ENCODE measurements at regions not wholly inside any gene's neighbourhood (a gene's known extent, or its start where the extent isn't known, plus 50 kb on each side); places are given as distances from the start of the nearest gene placed in this dataset.

DNA sequence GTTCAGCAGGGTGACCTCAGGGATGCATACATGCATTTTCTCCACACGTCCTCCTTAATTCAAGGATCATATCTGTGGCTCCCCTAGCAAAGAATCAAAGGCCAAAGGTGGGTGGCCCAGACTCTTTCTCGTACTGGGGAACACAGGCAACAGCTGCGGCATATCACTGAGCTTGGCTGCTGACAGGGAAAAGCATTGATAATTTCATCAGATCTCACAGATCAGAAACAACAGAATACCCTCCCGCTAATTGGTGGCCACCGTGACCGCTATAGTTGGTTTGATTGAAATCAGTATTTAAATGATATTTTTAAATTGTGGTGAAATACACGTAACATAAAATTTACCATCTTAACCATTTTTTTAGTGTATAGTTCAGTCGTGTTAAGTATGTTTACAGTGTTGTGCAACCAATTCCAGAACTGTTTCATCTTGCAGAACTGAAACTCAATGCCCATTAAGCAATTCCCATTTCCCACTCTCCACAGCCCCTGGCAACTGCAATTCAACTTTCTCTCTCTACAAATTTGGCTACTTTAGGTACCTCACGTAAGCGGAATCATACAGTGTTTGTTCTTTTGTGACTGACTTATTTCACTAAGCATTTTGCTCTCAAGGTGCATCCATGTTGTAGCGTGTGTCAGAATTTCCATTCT is 74.7 kb upstream of the TMEM170B start (continued):
- TF ChIP-seq, protein P1, sequence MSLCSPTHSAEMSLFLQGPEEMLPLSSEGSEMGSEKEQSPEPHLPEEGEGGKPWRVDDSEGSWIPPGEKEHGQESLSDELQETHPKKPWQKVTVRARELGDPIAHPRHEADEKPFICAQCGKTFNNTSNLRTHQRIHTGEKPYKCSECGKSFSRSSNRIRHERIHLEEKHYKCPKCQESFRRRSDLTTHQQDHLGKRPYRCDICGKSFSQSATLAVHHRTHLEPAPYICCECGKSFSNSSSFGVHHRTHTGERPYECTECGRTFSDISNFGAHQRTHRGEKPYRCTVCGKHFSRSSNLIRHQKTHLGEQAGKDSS (CRISPR knock-in tag; IDR thresholded peaks at IDR 0.05; ENCODE audit: borderline replicate concordance, low read depth), result no peak
- no peak for TF ChIP-seq ZSCAN22 (CRISPR knock-in tag; IDR thresholded peaks at IDR 0.05)
- TF ChIP-seq DR1 (CRISPR knock-in tag; IDR thresholded peaks at IDR 0.05), result no peak
- no peak for TF ChIP-seq ZNF784 (CRISPR knock-in tag; IDR thresholded peaks at IDR 0.05; ENCODE audit: borderline replicate concordance)
- TF ChIP-seq REL (CRISPR knock-in tag; conservative IDR thresholded peaks at IDR 0.05), result no peak
- no peak for TF ChIP-seq HHEX (CRISPR knock-in tag; IDR thresholded peaks at IDR 0.05)
- TF ChIP-seq ZNF333 (CRISPR knock-in tag; IDR thresholded peaks at IDR 0.05; ENCODE audit: borderline replicate concordance), result no peak
- TF ChIP-seq SIN3B (IDR thresholded peaks at IDR 0.05; ENCODE audit: low read length), result no peak
- no peak for TF ChIP-seq ZSCAN30 (CRISPR knock-in tag; IDR thresholded peaks at IDR 0.05)
- no peak for TF ChIP-seq ZNF780A (CRISPR knock-in tag; IDR thresholded peaks at IDR 0.05)
- peak; percentile 67 for TF ChIP-seq BCL6 (CRISPR knock-in tag; IDR thresholded peaks at IDR 0.05)
- TF ChIP-seq MBNL3 (CRISPR knock-in tag; conservative IDR thresholded peaks at IDR 0.05), result no peak
- TF ChIP-seq ZNF460 (CRISPR knock-in tag; IDR thresholded peaks at IDR 0.05; ENCODE audit: borderline replicate concordance), result no peak
- no peak for TF ChIP-seq ZNF33A (CRISPR knock-in tag; IDR thresholded peaks at IDR 0.05; ENCODE audit: borderline replicate concordance)
- TF ChIP-seq, protein P2, sequence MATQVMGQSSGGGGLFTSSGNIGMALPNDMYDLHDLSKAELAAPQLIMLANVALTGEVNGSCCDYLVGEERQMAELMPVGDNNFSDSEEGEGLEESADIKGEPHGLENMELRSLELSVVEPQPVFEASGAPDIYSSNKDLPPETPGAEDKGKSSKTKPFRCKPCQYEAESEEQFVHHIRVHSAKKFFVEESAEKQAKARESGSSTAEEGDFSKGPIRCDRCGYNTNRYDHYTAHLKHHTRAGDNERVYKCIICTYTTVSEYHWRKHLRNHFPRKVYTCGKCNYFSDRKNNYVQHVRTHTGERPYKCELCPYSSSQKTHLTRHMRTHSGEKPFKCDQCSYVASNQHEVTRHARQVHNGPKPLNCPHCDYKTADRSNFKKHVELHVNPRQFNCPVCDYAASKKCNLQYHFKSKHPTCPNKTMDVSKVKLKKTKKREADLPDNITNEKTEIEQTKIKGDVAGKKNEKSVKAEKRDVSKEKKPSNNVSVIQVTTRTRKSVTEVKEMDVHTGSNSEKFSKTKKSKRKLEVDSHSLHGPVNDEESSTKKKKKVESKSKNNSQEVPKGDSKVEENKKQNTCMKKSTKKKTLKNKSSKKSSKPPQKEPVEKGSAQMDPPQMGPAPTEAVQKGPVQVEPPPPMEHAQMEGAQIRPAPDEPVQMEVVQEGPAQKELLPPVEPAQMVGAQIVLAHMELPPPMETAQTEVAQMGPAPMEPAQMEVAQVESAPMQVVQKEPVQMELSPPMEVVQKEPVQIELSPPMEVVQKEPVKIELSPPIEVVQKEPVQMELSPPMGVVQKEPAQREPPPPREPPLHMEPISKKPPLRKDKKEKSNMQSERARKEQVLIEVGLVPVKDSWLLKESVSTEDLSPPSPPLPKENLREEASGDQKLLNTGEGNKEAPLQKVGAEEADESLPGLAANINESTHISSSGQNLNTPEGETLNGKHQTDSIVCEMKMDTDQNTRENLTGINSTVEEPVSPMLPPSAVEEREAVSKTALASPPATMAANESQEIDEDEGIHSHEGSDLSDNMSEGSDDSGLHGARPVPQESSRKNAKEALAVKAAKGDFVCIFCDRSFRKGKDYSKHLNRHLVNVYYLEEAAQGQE (IDR thresholded peaks at IDR 0.05; ENCODE audit: borderline replicate concordance in 1 of 2, low read depth in 1 of 2, low read length in 2 of 2), result no peak
- no peak for TF ChIP-seq ZUFSP (CRISPR knock-in tag; IDR thresholded peaks at IDR 0.05; ENCODE audit: borderline replicate concordance)
- no peak for TF ChIP-seq RBFOX2 (IDR thresholded peaks at IDR 0.05; ENCODE audit: low read depth, low read length)
- TF ChIP-seq ZMYM2 (CRISPR knock-in tag; IDR thresholded peaks at IDR 0.05), result no peak
- TF ChIP-seq MYC (CRISPR knock-in tag; IDR thresholded peaks at IDR 0.05; ENCODE audit: borderline replicate concordance), result no peak
- no peak for TF ChIP-seq HCFC1 (IDR thresholded peaks at IDR 0.05; ENCODE audit: low read depth, low read length)
- no peak for TF ChIP-seq ZBTB37 (CRISPR knock-in tag; IDR thresholded peaks at IDR 0.05)
- TF ChIP-seq HOXD1 (CRISPR knock-in tag; IDR thresholded peaks at IDR 0.05), result no peak

Measured in HepG2 (cell line).